Sigmoid colon (tissue), 6 donors: ENCODE measurements at regions not wholly inside any gene's neighbourhood (a gene's known extent, or its start where the extent isn't known, plus 50 kb on each side); places are given as distances from the start of the nearest gene placed in this dataset.

Experiments used
- DNase-seq: peaks from one replicate; pipeline ENCODE4 v3.0.0-alpha.2; 2019
- H3K27ac ChIP-seq, 4 donors: fragments of 200-600 bp; sonication (generic); one replicate each; pipeline ENCODE4 v1.5.1; 2016 to 2019; ENCODE audit warnings: mild to moderate bottlenecking in 1 of 4
- H3K27me3 ChIP-seq, 3 donors: fragments of 200-600 bp; sonication (generic); one replicate each; pipeline ENCODE4 v1.5.1; 2019; ENCODE audit warnings: mild to moderate bottlenecking in 1 of 3
- H3K36me3 ChIP-seq, 4 donors: fragments of 200-600 bp; sonication (generic); one replicate each; pipeline ENCODE4 v1.5.1; 2016 to 2019
- H3K4me1 ChIP-seq, 4 donors: fragments of 200-600 bp; sonication (generic); one replicate each; pipeline ENCODE4 v1.5.1; 2017 to 2019
- H3K4me3 ChIP-seq, 4 donors: fragments of 200-600 bp; sonication (generic); one replicate each; pipeline ENCODE4 v1.5.1; 2017 to 2019; ENCODE audit warnings: mild to moderate bottlenecking in 2 of 4, moderate library complexity in 1 of 4
- H3K9me3 ChIP-seq, 4 donors: fragments of 200-600 bp in 3 of 4; sonication (generic) in 3 of 4; one replicate each; pipeline versions ENCODE4 v1.5.1 to v1.6.1; 2013 to 2019
- CTCF ChIP-seq, 4 experiments: fragments of 450-650 bp in 3 of 4; fragments of 200-600 bp in 1 of 4; IDR thresholded peaks; one replicate each; pipeline ENCODE4 v1.5.1; 2016 to 2019; ENCODE audit warnings: antibody characterized with exemption in 4 of 4, mild to moderate bottlenecking in 3 of 4, moderate library complexity in 2 of 4
- EP300 ChIP-seq, 4 donors: sonication (generic); formaldehyde crosslinking; IDR thresholded peaks; one replicate each; pipeline ENCODE4 v1.6.1; 2017; ENCODE audit warnings: antibody characterized with exemption in 4 of 4
- POLR2A ChIP-seq, 2 donors: fragments of 450-650 bp; IDR thresholded peaks; one replicate each; pipeline ENCODE4 v1.6.1; 2016; ENCODE audit warnings: antibody characterized with exemption in 2 of 2, mild to moderate bottlenecking in 2 of 2, moderate library complexity in 2 of 2
- POLR2AphosphoS5 ChIP-seq, 4 donors: sonication (generic); formaldehyde crosslinking; IDR thresholded peaks; one replicate each; pipeline ENCODE4 v1.6.1; 2017; ENCODE audit warnings: antibody characterized with exemption in 4 of 4
- WGBS, 2 donors: extraction: QIAGEN DNeasy Blood & Tissue Kit; methylation state at CpG; one replicate each; pipeline ENCODE4 v1.1.7; 2013; 5-methylcytosine and 5-hydroxymethylcytosine counted together
- intact Hi-C: fragments of 100-400 bp; cut with DNase I; formaldehyde crosslinking; loops from one replicate; pipeline ENCODE4 v1.15.1; 2023
- donor health status: healthy with polysubstance abuse.
- donor health status: healthy.

GRCh38 chr5:38104497-38105230, 153.7 kb upstream of the EGFLAM start:
- Histone ChIP-seq H3K9me3 (no peaks in the 10 kb centered on the region), H3K4me1 (no peaks in the 10 kb centered on the region), H3K36me3 (no peaks in the 10 kb centered on the region), H3K27ac (no peak overlapping the region), H3K27me3 (no peaks in the 10 kb centered on the region), H3K4me3 (no peak overlapping the region)
- TF ChIP-seq EP300 (IDR thresholded peaks at IDR 0.05) (no peak), POLR2A (IDR thresholded peaks at IDR 0.05) (no peak), POLR2AphosphoS5 (IDR thresholded peaks at IDR 0.05) (no peak), CTCF (IDR thresholded peaks at IDR 0.05) (no peak)
- no peak for DNase-seq
- 41 to 47% methylated on average over 5 of the region's 5 CpGs for WGBS, 2 donors
- intact Hi-C loops, result no loop called here

GRCh38 chr5:38101897-38102296, 156.5 kb upstream of the EGFLAM start:
- no peak overlapping the region for H3K4me3 ChIP-seq
- H3K27me3 ChIP-seq, result no peaks in the 10 kb centered on the region
- TF ChIP-seq CTCF (IDR thresholded peaks at IDR 0.05) (no peak), POLR2AphosphoS5 (IDR thresholded peaks at IDR 0.05) (no peak), POLR2A (IDR thresholded peaks at IDR 0.05) (no peak), EP300 (IDR thresholded peaks at IDR 0.05) (no peak)
- H3K4me1 ChIP-seq, result no peaks in the 10 kb centered on the region
- H3K36me3 ChIP-seq, result no peaks in the 10 kb centered on the region
- WGBS, 2 donors, result 95 to 96% methylated on average over 10 of the region's 10 CpGs
- intact Hi-C loops, result no loop called here
- H3K27ac ChIP-seq, result no peak overlapping the region
- no peaks in the 10 kb centered on the region for H3K9me3 ChIP-seq
- no peak for DNase-seq

- Histone ChIP-seq H3K4me3 (no peak overlapping the region), H3K9me3 (no peaks in the 10 kb centered on the region), H3K27ac (no peak overlapping the region), H3K36me3 (no peaks in the 10 kb centered on the region), H3K4me1 (peaks cover 0 to 5% (median 0%) of the 10 kb centered on the region in 4 donors), H3K27me3 (no peaks in the 10 kb centered on the region)
- intact Hi-C loops, result no loop called here
- WGBS, 2 donors, result 88 to 89% methylated on average over 3 of the region's 3 CpGs
- no peak for TF ChIP-seq CTCF (IDR thresholded peaks at IDR 0.05)
- DNase-seq, result no peak
Observed at GRCh38 chr5:38099205-38100168, 158.9 kb upstream of the EGFLAM start.

GRCh38 chr5:38094889-38095288, 163.5 kb upstream of the EGFLAM start:
- Histone ChIP-seq H3K4me1 (peaks cover 0 to 12% (median 0%) of the 10 kb centered on the region in 4 donors), H3K27ac (no peak overlapping the region), H3K4me3 (no peak overlapping the region), H3K9me3 (no peaks in the 10 kb centered on the region), H3K36me3 (no peaks in the 10 kb centered on the region), H3K27me3 (no peaks in the 10 kb centered on the region)
- no peak for DNase-seq
- TF ChIP-seq CTCF (IDR thresholded peaks at IDR 0.05), result no peak
- TF ChIP-seq EP300 (IDR thresholded peaks at IDR 0.05), result no peak
- no peak for TF ChIP-seq POLR2A (IDR thresholded peaks at IDR 0.05)
- TF ChIP-seq POLR2AphosphoS5 (IDR thresholded peaks at IDR 0.05), result no peak
- intact Hi-C loops, result no loop called here
- 73 to 78% methylated on average over 3 of the region's 3 CpGs for WGBS, 2 donors
